SK-N-MC (cell line): ENCODE measurements at regions not wholly inside any gene's neighbourhood (a gene's known extent, or its start where the extent isn't known, plus 50 kb on each side); places are given as distances from the start of the nearest gene placed in this dataset.

Experiments used
- EZH2 ChIP-seq: fragments of 200-600 bp; sonication (generic); IDR thresholded peaks from one replicate; pipeline ENCODE4 v1.6.1; 2017; ENCODE audit warnings: antibody characterized with exemption
- FOXP2 ChIP-seq: optimal IDR thresholded peaks from 2 replicates; pipeline ENCODE3; 2011; ENCODE audit warnings: mild to moderate bottlenecking, moderate library complexity; ENCODE audit not compliant: insufficient read depth; ENCODE audit errors: extremely low read length, control extremely low read depth
- POLR2AphosphoS5 ChIP-seq: IDR thresholded peaks from 2 replicates; pipeline ENCODE4 v1.6.1; 2012; ENCODE audit warnings: mild to moderate bottlenecking, low read depth, low read length, borderline replicate concordance

DNA sequence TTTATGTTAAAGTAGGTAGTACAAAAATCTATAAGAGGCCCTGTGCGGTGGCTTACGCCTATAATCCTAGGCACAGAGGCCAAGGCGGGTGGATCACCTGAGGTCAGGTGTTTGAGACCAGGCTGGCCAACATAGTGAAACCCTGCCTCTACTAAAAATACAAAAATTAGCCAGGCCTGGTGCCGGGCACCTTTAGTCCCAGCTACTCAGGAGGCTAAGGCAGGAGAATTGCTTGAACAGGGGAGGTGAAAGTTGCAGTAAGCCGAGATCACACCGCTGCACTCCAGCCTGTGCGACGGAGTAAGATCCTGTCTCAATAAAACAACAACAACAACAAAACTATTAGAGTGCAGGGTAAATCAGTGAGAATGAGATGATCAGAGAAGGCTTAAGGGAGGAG, 634.5 kb downstream of the NR2F1-AS1 start:
- TF ChIP-seq EZH2 (no peak), POLR2AphosphoS5 (no peak), FOXP2 (no peak)
